GM10248 (cell line): ENCODE measurements at regions not wholly inside any gene's neighbourhood (a gene's known extent, or its start where the extent isn't known, plus 50 kb on each side); places are given as distances from the start of the nearest gene placed in this dataset.

Experiments used
- CTCF ChIA-PET: fragments of 300-600 bp; sonication (Branson Sonifier 250); formaldehyde crosslinking; extraction: SDS; loops from one replicate; lab custom pipeline; 2021; ENCODE audit warnings: antibody characterized with exemption; lab: Yijun Ruan, JAX
- POLR2A ChIA-PET: fragments of 350-650 bp; sonication (Branson Sonifier 250); formaldehyde crosslinking; extraction: SDS; loops from one replicate; lab custom pipeline; 2020; ENCODE audit warnings: antibody characterized with exemption; lab: Yijun Ruan, JAX
- DNase-seq: peaks from one replicate; pipeline ENCODE4 v3.0.0; 2012; ENCODE audit errors: extremely low spot score
- TF ChIP-seq, protein P1 (sequence below): IDR thresholded peaks from 2 replicates; pipeline ENCODE4 v1.5.1; 2012; ENCODE audit warnings: mild to moderate bottlenecking, low read depth; ENCODE audit errors: extremely low read depth, missing control alignments, control extremely low read depth

DNA sequence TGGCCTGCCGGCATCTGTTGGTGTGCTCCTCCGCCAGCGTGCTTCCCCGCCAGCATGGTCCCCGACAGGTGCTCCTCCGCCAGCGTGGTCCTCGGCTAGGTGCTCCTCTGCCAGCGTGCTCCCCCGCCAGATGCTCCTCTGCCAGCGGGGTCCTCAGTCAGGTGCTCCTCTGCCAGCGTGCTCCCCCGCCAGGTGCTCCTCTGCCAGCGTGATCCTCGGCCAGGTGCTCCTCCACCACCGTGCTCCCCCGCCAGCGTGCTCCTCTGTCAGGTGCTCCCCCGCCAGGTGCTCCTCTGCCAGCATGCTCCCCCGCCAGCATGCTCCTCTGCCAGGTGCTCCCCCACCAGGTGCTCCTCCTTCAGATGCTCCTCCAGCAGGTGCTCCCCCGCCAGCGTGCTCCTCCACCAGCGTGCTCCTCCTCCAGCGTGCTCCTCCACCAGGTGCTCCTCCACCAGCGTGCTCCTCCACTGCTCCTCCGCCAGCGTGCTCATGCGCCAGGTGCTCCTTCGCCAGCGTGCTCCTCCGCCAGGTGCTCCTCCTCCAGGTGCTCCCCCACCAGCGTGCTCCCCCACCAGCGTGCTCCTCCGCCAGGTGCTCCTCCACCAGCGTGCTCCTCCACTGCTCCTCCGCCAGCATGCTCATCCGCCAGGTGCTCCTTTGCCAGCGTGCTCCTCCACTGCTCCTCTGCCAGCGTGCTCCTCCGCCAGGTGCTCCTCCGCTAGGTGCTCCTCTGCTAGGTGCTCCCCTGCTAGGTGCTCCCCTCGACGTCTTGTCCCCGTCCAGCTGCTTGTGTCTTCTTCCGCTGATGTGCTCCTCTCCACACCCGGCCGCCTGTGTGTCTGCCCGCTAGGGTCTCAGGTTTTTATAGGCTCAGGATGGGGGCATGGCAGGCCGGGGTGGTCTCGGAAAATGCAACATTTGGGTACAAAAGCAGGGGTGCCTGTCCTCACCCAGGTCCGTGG lies 223.0 kb downstream of the NRIP1 start:
- CTCF ChIA-PET = no interaction called here
- POLR2A ChIA-PET = no interaction called here
- TF ChIP-seq, protein P1, sequence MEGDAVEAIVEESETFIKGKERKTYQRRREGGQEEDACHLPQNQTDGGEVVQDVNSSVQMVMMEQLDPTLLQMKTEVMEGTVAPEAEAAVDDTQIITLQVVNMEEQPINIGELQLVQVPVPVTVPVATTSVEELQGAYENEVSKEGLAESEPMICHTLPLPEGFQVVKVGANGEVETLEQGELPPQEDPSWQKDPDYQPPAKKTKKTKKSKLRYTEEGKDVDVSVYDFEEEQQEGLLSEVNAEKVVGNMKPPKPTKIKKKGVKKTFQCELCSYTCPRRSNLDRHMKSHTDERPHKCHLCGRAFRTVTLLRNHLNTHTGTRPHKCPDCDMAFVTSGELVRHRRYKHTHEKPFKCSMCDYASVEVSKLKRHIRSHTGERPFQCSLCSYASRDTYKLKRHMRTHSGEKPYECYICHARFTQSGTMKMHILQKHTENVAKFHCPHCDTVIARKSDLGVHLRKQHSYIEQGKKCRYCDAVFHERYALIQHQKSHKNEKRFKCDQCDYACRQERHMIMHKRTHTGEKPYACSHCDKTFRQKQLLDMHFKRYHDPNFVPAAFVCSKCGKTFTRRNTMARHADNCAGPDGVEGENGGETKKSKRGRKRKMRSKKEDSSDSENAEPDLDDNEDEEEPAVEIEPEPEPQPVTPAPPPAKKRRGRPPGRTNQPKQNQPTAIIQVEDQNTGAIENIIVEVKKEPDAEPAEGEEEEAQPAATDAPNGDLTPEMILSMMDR = no peak
- no peak for DNase-seq

DNA sequence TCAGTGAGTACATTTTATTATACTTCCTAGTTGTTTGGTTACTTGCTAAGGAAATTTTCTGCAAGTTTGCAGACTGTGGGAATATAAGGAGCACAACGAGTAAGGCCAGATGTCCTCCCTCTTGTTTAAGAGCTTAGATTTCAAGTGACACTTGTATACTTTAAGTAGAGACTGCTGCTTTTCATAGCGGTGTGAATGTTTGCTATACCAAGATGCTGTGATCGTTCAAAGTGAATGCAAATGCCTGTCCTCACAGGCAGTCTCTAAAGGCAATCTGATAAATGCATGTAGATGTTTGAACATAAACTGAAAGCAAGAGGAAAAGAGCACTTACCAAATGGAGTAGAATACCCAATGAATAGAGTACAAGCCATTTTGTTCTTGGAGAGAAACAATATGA lies 226.4 kb downstream of the NRIP1 start:
- POLR2A ChIA-PET = no interaction called here
- no peak for DNase-seq
- CTCF ChIA-PET = interaction anchor here (1.7 kb wide), 1 partner anchor 10 kb away, joined by 3 read pairs; no protein-coding TSS in a partner anchor
- TF ChIP-seq, protein P1 = no peak

DNA sequence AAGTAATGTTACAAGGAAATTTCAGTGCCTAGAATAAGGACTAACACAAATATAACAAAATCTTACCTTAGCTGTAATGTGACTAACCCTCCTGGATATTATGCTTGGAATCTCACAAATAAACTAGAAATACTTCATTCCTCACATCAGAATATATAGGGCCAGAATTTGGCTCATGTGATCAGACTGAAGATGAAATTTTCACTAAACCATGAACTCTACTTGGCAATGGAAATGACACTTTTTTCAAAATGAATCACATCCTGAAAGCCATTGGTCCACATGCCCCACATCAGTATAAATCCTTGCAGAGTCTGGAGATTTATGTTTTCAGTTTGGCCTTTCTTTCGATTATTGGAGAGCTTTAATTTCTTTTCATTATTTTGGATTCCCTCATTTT lies 227.8 kb downstream of the NRIP1 start:
- no peak for DNase-seq
- POLR2A ChIA-PET = no interaction called here
- CTCF ChIA-PET = interaction anchor here (0.8 to 3.1 kb wide), 3 partner anchors 13 to 28 kb away, joined by 3 to 9 read pairs (median 6); no protein-coding TSS in a partner anchor
- TF ChIP-seq, protein P1 = no peak

GRCh38 chr21:14833666-14834351 lies 231.0 kb downstream of the NRIP1 start:
- DNase-seq = no peak
- POLR2A ChIA-PET = no interaction called here
- CTCF ChIA-PET = no interaction called here
- TF ChIP-seq, protein P1 = no peak

GRCh38 chr21:14833241-14833640 lies 231.6 kb downstream of the NRIP1 start:
- no peak for DNase-seq
- TF ChIP-seq, protein P1 = no peak
- POLR2A ChIA-PET = no interaction called here
- CTCF ChIA-PET = no interaction called here

GRCh38 chr21:14830307-14830706 lies 234.5 kb downstream of the NRIP1 start:
- TF ChIP-seq, protein P1 = no peak
- ChIA-PET CTCF (no interaction called here), POLR2A (no interaction called here)
- no peak for DNase-seq
